ENCODE measurements at regions not wholly inside any gene's neighbourhood (a gene's known extent, or its start where the extent isn't known, plus 50 kb on each side); places are given as distances from the start of the nearest gene placed in this dataset.

GRCh38 chr11:60609632-60610031, 89.8 kb upstream of the MS4A8 start:
- TF ChIP-seq FOXM1 (IDR thresholded peaks at IDR 0.05; ENCODE audit: borderline replicate concordance) (no peak), BHLHE40 (IDR thresholded peaks at IDR 0.05; ENCODE audit: borderline replicate concordance) (no peak), TARDBP (IDR thresholded peaks at IDR 0.05) (no peak), PKNOX1 (IDR thresholded peaks at IDR 0.05) (no peak), NFRKB (IDR thresholded peaks at IDR 0.05) (no peak), ZNF384 (IDR thresholded peaks at IDR 0.05) (no peak), ELF4 (IDR thresholded peaks at IDR 0.05) (no peak), HDGF (IDR thresholded peaks at IDR 0.05; ENCODE audit: borderline replicate concordance) (no peak)
